SKM-1 (cell line): ENCODE measurements at regions not wholly inside any gene's neighbourhood (a gene's known extent, or its start where the extent isn't known, plus 50 kb on each side); places are given as distances from the start of the nearest gene placed in this dataset.
"Not testable (repeated sequence)": the region's sequence is repeated elsewhere in the genome, so short reads cannot be mapped to it uniquely, and the experiment has no call there.

Experiments used
- DNase-seq: peaks from one replicate; lab custom pipeline; 2025; ENCODE audit not compliant: unreplicated experiment; lab: John Stamatoyannopoulos, UW

- no peak for DNase-seq
Observed at GRCh38 chr1:143643148-143643885, 328.5 kb downstream of the FAM72C start.

DNA sequence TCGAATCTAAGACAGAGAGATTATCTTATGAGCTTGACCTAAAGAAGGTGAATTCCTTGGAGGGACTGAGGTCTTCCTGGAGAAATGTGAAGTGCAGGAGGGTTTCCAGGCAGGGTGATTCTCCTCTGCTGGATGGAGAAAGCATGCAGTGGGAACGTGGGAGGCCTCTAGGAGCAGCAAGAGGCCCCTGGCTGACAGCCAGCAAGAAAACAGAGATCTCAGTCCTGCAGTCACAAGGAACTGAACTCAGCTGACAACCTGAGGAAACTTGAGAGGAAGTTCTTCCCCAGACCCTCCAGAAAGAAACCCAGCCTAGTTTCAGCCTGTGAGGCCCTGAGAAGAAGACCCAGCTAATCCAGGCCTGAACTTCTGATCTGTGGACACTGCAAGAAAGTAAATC is 345.9 kb downstream of the FAM72C start:
- DNase-seq, result no peak

DNA sequence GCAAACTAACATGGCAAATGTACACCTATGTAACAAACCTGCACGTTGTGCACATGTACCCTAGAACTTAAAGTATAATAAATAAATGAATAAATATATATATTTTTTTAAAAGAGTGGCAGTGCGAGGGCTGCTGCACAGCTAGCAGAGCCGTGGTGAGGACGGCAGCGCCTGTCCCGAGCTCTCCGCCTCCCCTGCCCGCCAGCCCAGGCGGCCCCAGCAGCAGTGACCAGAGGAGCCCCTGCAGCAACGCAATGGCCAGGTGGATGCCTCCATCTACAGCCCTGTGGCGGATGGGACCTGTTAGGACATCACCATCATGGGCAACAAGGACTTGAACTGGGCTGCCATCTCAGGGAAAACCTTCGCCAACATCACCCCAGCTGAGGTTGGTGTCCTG is 351.9 kb downstream of the FAM72C start:
- DNase-seq, result no peak

- DNase-seq, result no peak
Observed at GRCh38 chr1:143611159-143611558, 360.6 kb downstream of the FAM72C start.

- no peak for DNase-seq
Observed at GRCh38 chr1:143610196-143610595, 361.6 kb downstream of the FAM72C start.

GRCh38 chr1:143604887-143605286 is 366.9 kb downstream of the FAM72C start:
- no peak for DNase-seq

GRCh38 chr1:143584508-143584907 is 387.3 kb downstream of the FAM72C start:
- no peak for DNase-seq

- DNase-seq, result no peak
Observed at GRCh38 chr1:143574891-143575520, 396.8 kb downstream of the FAM72C start.

DNA sequence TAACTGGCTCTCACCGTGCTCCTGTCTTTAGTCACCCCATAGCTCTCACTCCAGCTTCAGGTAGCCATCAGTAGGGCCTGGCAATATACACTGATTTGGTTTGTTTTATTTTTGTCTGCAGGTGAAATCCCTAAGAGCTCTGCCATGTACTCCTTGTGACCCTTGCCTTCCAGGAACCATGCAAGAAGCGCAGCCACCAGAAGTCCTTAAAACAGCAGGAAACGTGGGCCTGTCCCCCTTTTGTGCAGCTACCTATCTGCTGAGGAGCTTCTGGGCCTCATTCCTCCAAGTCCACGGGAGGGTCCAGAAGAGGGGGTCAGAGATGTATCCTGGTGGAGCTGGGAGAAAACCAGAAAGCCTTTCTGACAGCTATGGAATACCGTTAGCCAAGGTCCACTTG is 399.1 kb downstream of the FAM72C start:
- DNase-seq, result not testable (repeated sequence)

DNA sequence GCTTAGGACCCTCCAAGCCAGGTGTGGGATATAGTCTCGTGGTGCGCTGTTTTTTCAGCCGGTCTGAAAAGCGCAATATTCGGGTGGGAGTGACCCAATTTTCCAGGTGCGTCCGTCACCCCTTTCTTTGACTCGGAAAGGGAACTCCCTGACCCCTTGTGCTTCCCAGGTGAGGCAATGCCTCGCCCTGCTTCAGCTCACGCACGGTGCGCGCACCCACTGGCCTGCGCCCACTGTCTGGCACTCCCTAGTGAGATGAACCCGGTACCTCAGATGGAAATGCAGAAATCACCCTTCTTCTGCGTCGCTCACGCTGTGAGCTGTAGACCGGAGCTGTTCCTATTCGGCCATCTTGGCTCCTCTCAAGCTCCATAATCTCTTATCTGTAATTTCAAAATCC is 408.0 kb downstream of the FAM72C start:
- not testable (repeated sequence) for DNase-seq

DNA sequence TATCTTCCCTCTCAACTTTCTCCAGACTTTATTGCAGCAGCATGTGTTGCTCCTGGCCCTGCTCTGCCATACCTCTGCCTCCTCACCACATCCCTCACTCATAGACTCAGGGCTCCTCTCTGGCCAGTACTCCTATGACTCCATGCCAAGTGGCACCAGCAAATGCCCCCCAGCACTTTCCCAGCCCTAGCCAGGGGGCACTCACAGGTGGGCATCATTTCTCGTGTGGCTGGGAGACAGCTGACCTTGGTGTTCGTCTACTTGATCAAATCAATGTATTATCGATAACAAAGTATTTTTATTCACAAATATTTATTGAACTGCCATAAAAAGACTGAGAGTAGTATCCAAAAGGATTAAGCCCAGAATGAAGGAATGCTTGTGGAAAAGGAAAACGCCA is 418.2 kb downstream of the FAM72C start:
- no peak for DNase-seq

DNA sequence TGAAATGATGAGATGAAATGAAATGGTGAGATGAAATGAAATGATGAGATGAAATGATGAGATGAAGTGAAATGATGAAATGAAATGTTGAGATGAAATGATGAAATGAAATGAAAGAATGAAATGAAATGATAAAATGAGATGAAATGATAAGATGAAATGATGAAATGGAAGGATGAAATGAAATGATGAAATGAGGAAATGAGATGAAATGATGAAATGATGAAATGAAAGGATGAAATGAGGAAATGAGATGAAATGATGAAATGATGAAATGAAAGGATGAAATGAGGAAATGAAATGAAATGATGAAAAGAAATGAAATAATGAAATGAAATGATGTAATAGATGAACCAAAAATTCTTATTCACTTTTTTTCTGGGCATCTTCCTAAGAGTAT is 467.1 kb downstream of the FAM72C start:
- DNase-seq, result not testable (repeated sequence)

DNA sequence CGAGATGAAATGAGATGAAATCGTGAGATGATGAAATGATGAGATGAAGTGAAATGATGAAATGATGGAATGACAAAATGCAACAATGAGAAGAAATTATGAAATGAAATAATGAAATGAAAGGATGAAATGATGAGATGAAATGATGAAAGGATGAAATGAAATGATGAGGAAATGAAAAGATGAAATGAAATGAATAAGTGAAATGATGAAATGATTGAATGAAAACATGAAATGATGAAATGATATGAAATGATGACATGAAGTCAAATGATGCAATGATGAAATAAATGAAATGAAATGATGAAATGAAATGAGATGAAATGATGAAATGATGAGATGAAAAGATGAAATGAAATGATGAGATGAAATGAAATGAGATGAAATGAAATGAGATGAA is 467.7 kb downstream of the FAM72C start:
- DNase-seq, result not testable (repeated sequence)

- not testable (repeated sequence) for DNase-seq
Observed at GRCh38 chr1:143503048-143503447, 468.7 kb downstream of the FAM72C start.

DNA sequence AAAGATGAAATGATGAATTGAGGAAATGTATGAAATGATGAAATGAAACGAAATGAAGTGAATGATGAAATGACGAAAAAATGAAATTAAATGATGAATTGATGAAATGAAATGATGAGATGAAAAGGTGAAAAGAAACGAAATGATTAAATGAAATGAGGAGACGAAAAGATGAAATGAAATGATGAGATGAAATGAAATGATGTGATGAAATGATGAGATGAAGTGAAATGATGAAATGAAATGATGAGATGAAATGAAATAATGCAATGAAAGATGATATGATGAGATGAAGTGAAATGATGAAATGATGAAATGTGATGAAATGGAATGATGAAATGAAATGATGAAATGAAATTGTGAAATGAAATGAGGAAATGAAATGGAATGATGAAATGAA is 469.7 kb downstream of the FAM72C start:
- DNase-seq, result not testable (repeated sequence)

DNA sequence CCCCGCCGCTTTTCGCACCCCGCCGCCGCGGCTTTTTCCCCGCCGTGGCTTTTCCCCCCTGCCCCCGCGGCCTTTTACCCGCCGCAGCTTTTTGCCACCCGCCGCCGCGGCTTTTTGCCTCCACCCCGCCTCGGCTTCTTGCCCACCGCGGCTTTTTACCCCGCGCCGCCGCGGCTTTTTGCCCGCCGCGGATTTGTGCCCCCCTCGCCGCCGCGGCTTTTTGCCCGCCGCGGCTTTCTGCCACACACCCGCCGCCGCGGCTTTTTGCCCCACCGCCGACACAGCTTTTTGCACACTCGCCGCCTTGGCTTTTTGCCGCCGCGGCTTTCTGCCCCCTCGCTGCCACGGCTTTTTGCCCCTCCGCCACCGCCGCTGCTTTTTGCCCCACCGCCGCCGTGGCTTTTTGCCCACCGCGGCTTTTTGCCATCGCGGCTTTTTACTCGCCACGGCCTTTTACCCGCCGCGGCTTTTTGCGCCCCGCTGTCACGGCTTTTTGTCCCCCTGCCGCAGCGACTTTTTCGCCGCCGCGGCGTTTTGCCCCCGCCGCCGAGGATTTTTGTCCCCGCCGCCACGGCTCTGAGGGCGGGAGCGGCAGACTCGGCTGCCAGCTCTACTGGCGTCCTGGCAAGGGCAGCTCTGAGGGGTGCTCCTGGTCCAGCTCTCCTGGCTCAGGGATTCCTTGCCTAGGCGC is 473.6 kb downstream of the FAM72C start:
- not testable (repeated sequence) for DNase-seq

- no peak for DNase-seq
Observed at GRCh38 chr1:143497374-143497747, 474.4 kb downstream of the FAM72C start.

GRCh38 chr1:143496526-143497373 is 475.0 kb downstream of the FAM72C start:
- DNase-seq, result not testable (repeated sequence)
